Thymus (tissue), 11 donors: ENCODE measurements at regions not wholly inside any gene's neighbourhood (a gene's known extent, or its start where the extent isn't known, plus 50 kb on each side); places are given as distances from the start of the nearest gene placed in this dataset.

ENCODE experiments used
- DNase-seq, 9 donors: peaks; one replicate each; pipeline ENCODE4 v3.0.0-alpha.2; 2013; ENCODE audit warnings: low spot score in 9 of 9, low read depth in 6 of 9, missing footprints in 1 of 9
- H3K27ac ChIP-seq, 2 donors: one replicate each; pipeline ENCODE4 v1.5.1; 2013; ENCODE audit warnings: control low read depth in 1 of 2, low read depth in 1 of 2, low read length in 1 of 2, mild to moderate bottlenecking in 1 of 2, moderate library complexity in 1 of 2
- H3K27me3 ChIP-seq, 2 donors: one replicate each; pipeline ENCODE4 v1.5.1; 2013; ENCODE audit warnings: low read length in 1 of 2; ENCODE audit not compliant: control insufficient read depth in 2 of 2, insufficient read depth in 1 of 2
- H3K36me3 ChIP-seq, 2 donors: one replicate each; pipeline ENCODE4 v1.5.1; 2013; ENCODE audit warnings: low read length in 1 of 2, mild to moderate bottlenecking in 1 of 2, moderate library complexity in 1 of 2; ENCODE audit not compliant: control insufficient read depth in 2 of 2, insufficient read depth in 2 of 2
- H3K4me1 ChIP-seq, 2 donors: one replicate each; pipeline ENCODE4 v1.5.1; 2013; ENCODE audit warnings: low read length in 2 of 2; ENCODE audit not compliant: control insufficient read depth in 2 of 2, insufficient read depth in 2 of 2
- H3K4me3 ChIP-seq, 2 donors: one replicate each; pipeline ENCODE4 v1.5.1; 2013; ENCODE audit warnings: low read length in 2 of 2, control low read depth in 1 of 2, mild to moderate bottlenecking in 1 of 2
- H3K9me3 ChIP-seq, 2 donors: one replicate each; pipeline ENCODE4 v1.5.1; 2013; ENCODE audit warnings: low read length in 1 of 2, mild to moderate bottlenecking in 1 of 2; ENCODE audit not compliant: control insufficient read depth in 2 of 2, insufficient read depth in 1 of 2
- WGBS: extraction: QIAGEN DNeasy Blood & Tissue Kit; methylation state at CpG from one replicate; pipeline ENCODE4 v1.1.7; 2013; 5-methylcytosine and 5-hydroxymethylcytosine counted together
- donor health status: healthy.

DNA sequence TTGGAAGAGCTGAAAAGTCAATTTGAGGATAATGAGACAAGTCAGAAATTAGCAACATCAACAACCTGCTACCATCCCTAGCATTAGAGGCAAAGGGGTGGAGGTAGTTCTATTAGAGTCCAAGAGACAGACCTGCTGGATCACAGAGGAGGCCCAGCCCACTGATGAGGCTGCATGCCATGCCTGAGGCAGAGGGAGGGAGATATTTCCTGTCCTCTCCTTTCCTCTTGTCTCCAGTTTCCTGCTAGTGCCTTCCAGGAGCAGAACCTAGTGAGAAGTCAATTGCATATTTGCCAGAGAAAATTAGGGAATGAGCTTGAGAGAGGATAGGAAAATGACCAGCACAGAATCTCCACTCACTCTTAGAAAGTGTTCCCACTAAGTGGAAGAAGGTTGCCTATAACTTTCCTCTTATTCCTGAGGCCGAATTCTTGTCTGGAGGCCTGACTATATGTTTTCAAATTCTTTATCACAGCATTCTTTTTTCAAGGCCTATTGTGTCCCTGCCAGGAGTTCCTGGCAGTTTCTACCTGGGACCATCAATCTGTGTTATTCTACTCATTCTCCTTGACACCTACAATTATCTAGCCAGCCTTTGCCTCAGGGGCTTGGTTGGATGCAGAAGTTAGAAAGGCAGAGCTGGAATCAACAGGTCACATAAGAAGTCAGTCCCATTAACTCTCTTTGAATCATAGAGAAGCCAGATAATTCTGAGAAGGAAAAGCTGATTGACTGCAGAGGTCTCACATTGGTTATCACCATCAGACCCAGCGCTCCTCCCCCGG, 121.9 kb downstream of the EMP1 start:
- no peak overlapping the region for H3K4me3 ChIP-seq
- 90% methylated on average over 3 of the region's 3 CpGs for WGBS
- no peaks in the 10 kb centered on the region for H3K9me3 ChIP-seq
- no peaks in the 10 kb centered on the region for H3K27me3 ChIP-seq
- H3K27ac ChIP-seq, result no peak overlapping the region
- no peaks in the 10 kb centered on the region for H3K4me1 ChIP-seq
- H3K36me3 ChIP-seq, result no peaks in the 10 kb centered on the region
- no peak for DNase-seq

DNA sequence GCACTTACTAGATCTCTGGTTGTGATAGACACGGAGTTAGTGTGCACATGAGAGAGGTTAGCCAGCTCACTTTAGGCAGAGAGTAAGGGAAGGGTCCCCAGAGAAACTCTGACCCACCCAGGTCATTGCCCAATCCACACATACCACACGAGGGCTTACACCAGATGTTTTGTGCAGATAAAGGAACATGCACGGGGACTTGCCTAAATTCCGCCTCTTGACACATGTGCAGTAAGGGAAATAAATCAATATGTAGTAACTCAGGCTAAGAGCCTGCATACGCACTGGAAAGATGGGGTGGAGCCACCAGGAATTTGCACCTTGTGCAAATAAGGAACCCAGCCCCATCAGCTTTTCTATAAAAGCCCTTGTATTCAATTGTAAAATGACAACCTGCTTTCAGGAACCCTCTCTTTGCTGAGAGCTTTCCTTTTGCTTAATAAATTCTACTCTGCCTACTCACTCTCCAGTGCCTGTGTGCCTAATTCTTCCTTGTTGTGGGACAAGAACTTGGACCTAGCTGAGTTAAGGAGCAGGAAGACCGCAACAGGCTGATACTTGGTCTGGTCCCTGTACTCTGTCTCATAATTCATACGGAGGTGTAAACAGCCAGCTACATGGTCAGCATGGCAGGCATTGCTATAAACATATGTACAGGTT, 120.2 kb downstream of the EMP1 start:
- 52% methylated on average over 7 of the region's 7 CpGs for WGBS
- Histone ChIP-seq H3K4me3 (no peak overlapping the region), H3K27ac (no peak overlapping the region), H3K36me3 (no peaks in the 10 kb centered on the region), H3K9me3 (no peaks in the 10 kb centered on the region), H3K4me1 (no peaks in the 10 kb centered on the region), H3K27me3 (no peaks in the 10 kb centered on the region)
- no peak for DNase-seq

DNA sequence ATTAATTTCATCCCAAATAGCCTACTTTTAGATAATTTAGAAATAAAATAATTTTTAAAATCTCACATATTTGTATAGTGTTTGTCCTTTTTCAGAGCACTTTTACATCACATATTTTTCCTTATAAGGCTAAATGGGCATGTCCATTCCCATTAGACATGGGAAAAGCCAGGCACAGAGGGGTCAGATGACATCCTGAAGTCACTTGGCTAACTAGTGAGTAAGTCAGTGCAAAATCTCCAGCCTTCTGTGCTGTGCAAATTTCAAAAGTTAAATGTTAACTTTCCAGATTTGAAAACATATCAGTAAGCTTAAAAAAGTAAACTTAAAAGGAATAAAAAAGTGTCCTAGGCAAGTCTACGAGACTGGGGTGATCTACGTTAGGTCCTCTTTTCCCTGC, 117.4 kb downstream of the EMP1 start:
- Histone ChIP-seq H3K27me3 (no peaks in the 10 kb centered on the region), H3K4me1 (no peaks in the 10 kb centered on the region), H3K9me3 (no peaks in the 10 kb centered on the region), H3K4me3 (no peak overlapping the region), H3K36me3 (no peaks in the 10 kb centered on the region), H3K27ac (no peak overlapping the region)
- DNase-seq, result no peak
- 100% methylated on average over 2 of the region's 2 CpGs for WGBS

DNA sequence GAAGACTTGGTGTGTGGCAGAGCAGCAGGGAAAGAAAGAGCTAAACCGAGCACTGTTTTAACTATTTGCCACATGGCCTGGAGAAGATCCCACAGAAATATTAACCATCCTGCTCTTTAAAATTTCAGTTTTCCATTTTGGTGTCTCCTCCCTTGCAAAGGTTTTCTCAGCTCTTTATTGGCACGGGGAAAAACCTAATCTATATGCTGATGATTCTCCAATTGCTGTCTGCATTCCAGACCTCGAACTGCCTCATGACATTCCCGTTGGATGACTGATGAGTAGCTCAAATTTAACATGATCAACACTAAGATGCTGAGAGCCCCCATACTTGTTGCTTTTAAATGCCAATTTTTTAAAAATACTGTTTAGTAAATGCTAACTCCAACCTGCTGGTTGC, 115.0 kb downstream of the EMP1 start:
- no peaks in the 10 kb centered on the region for H3K36me3 ChIP-seq
- 73% methylated on average over 4 of the region's 4 CpGs for WGBS

DNA sequence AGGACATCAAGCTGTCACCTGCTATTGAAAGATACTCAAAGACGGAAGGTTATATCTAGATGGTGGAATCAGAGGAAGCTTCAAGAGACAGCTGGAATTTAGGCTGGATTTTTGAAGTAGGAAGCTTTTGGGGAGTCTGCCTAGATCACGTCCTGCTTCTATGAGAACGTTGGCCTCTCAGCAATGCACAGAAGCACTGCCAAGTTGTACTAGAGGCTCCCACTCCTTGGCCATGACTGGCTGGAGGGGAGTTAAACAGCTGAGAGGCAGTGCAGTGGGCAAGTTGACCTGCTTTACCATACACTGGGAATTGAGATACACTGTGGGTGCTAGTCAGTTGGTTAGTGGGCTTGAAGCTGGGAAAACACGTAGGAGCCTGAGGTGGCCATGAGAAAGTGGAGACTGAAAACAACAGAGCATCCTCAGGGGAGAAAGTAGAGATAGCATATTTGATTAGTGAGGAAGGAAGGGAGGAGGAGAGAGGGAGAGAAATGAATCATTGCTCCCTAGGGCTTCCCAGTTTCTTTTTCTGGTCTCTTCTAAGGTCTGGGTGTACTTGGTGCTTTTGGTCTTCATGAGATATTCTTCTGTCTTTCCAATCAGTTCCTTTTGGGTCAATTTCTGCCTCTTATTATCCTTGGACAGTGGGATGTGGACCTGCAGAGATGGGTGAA, 110.8 kb downstream of the EMP1 start:
- no peak for DNase-seq
- Histone ChIP-seq H3K27ac (no peak overlapping the region), H3K36me3 (no peaks in the 10 kb centered on the region), H3K4me1 (no peaks in the 10 kb centered on the region), H3K27me3 (no peaks in the 10 kb centered on the region), H3K4me3 (no peak overlapping the region), H3K9me3 (no peaks in the 10 kb centered on the region)
- 90% methylated on average over 4 of the region's 4 CpGs for WGBS

More for the DNA sequence above, 115.0 kb downstream of the EMP1 start:
- no peak overlapping the region for H3K4me3 ChIP-seq
- H3K27me3 ChIP-seq, result no peaks in the 10 kb centered on the region
- no peak for DNase-seq
- no peak overlapping the region for H3K27ac ChIP-seq
- no peaks in the 10 kb centered on the region for H3K9me3 ChIP-seq
- H3K4me1 ChIP-seq, result no peaks in the 10 kb centered on the region

DNA sequence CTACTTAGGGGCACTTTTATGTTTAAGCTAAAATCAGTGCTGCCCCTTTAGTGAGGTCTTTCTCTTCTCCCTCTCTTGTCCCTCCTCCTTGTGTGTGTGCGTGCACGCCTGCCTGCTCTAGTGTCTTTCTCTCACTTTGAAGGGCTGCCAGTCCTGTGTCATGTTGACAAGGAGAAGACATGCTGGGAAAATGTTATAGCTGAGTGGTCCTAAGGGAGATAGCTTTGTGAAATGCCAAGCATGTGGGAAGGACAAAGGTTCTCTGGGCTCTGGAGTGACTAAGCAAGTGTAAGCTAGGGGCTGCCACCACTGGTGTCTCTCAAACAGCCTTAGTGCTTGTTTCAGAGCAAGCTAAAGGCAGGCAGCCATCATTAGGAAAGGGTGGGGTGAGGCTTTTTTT, 108.4 kb downstream of the EMP1 start:
- Histone ChIP-seq H3K9me3 (no peaks in the 10 kb centered on the region), H3K4me1 (no peaks in the 10 kb centered on the region), H3K4me3 (no peak overlapping the region), H3K27me3 (no peaks in the 10 kb centered on the region), H3K27ac (no peak overlapping the region), H3K36me3 (no peaks in the 10 kb centered on the region)
- WGBS, result 92% methylated on average over 2 of the region's 2 CpGs
- no peak for DNase-seq

DNA sequence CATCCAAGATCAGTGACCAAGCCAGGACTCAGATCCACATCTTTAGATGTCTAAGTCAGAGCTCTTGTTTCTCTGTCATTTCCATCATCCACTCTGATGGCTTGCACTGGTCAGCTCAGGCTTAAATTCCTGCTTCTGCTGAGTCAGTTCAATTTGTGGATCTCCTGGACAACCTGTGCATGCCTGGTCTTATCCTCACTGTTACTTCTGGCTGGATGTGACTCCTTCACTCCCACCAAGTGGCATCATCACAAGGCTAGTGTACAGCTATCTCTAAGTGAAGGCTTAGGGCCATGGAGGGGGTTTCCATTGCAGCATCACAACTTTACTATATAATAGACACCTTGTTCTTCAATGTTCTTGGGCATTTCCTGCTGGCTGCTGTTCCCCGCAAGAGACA, 102.9 kb downstream of the EMP1 start:
- no peak overlapping the region for H3K4me3 ChIP-seq
- no peaks in the 10 kb centered on the region for H3K36me3 ChIP-seq
- H3K9me3 ChIP-seq, result no peaks in the 10 kb centered on the region
- WGBS, result 64% methylated on average over 1 of the region's 1 CpG
- H3K4me1 ChIP-seq, result no peaks in the 10 kb centered on the region
- DNase-seq, result no peak
- H3K27ac ChIP-seq, result no peak overlapping the region
- H3K27me3 ChIP-seq, result no peaks in the 10 kb centered on the region

DNA sequence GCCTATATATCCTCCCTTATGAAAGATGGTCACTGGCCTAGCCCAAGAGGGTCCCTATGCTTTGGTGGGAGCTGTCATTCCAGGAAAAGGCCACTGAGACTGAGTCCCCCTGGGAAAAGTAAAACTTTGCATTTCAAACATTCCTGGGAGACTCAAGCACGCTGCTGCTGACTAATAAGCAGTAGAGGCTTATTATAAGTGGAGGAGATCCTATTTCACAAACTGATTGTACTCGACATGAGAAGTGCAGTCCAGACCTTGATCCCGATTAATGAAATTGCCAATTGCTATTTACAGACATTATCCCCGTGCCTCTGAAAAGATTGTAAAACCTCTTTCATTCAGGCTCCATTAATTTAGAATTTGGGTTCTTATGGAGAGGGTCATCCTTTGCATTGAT, 96.6 kb downstream of the EMP1 start:
- WGBS, result 95% methylated on average over 4 of the region's 4 CpGs
- no peak overlapping the region for H3K4me3 ChIP-seq
- H3K4me1 ChIP-seq, result no peaks in the 10 kb centered on the region
- no peaks in the 10 kb centered on the region for H3K9me3 ChIP-seq
- no peak overlapping the region for H3K27ac ChIP-seq
- H3K27me3 ChIP-seq, result no peaks in the 10 kb centered on the region
- H3K36me3 ChIP-seq, result no peaks in the 10 kb centered on the region
- DNase-seq, result no peak

DNA sequence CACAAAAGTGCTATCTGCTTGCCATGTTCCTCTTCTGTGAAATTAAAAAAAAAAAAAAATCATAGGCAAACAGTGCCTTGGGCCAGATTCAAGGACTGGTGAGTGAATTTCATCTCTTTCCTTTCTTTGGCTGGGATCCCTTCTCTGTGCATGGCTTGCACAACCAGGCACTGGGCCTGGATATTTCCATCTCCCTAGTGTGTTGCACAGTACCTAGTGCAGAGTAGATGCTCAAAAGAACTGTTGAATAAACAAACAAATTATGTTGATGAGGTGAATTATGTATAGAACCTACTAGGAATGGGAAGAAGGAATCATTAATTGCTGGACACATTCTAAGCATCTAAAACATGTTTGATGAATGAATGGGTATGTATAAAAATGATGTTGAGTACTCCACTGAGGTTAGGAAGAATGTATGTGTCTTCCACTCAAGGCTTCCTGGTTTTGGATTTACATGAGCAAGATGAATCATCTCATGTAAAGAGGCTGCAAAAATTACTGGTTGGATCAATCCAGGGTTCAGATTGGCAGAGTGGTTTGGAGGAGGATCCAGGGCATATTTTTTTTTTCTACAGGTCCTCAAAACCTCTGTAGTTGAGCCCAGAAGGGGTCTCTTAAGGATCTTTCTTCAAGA, 93.2 kb downstream of the EMP1 start:
- Histone ChIP-seq H3K36me3 (no peaks in the 10 kb centered on the region), H3K27ac (no peak overlapping the region), H3K9me3 (no peaks in the 10 kb centered on the region), H3K4me1 (no peaks in the 10 kb centered on the region), H3K4me3 (no peak overlapping the region), H3K27me3 (no peaks in the 10 kb centered on the region)
- DNase-seq, result no peak
